ENCODE measurements at regions not wholly inside any gene's neighbourhood (a gene's known extent, or its start where the extent isn't known, plus 50 kb on each side); places are given as distances from the start of the nearest gene placed in this dataset.

DNA sequence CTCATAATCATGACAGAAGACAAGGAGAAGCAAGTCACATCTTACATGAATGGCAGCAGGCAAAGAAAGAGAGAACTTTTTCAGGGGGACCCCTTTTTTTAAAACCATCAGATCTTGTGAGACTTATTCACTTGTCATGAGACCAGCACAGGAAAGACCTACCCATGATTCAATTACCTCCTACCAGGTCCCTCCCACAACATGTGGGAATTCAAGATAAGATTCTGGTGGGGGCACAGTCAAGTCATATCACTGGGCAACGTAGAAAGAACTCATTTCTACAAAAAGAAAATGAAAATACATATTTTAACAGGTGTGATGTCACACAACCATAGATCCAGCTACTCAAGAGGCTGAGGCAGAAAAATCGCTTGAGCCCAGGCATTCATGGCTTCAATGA is 304.1 kb downstream of the IPMK start:
- H3K9me3 Mint-ChIP-seq = peaks cover 2% of the 10 kb centered on the region
- H3K27ac Mint-ChIP-seq = no peak overlapping the region
- H3K4me1 Mint-ChIP-seq = no peaks in the 10 kb centered on the region
- H3K27me3 Mint-ChIP-seq = no peaks in the 10 kb centered on the region
- H3K4me3 Mint-ChIP-seq = no peak overlapping the region
- ATAC-seq = no peak
- H3K36me3 Mint-ChIP-seq = no peaks in the 10 kb centered on the region

DNA sequence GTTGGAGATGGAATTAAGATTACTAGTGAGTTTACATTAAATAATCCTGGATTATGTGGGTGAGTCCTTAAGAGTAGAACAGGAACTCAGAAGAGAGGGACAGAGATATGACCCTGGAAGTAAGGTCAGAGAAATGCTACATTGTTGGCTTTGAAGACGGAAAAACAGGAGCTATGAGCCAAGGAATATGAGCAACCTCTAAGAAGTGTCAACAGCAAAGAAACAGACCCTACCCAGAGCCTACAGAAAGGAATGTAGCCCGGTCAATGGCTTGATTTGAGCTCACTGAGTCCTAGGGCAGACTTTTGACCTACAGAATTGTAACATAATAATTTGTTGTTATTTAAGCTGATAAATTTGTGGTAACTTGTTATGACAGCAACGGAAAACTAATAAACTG is 304.9 kb downstream of the IPMK start:
- H3K36me3 Mint-ChIP-seq = no peaks in the 10 kb centered on the region
- H3K9me3 Mint-ChIP-seq = peaks cover 2% of the 10 kb centered on the region
- H3K4me1 Mint-ChIP-seq = no peaks in the 10 kb centered on the region
- ATAC-seq = no peak
- H3K27ac Mint-ChIP-seq = no peak overlapping the region
- H3K27me3 Mint-ChIP-seq = no peaks in the 10 kb centered on the region
- no peak overlapping the region for H3K4me3 Mint-ChIP-seq

DNA sequence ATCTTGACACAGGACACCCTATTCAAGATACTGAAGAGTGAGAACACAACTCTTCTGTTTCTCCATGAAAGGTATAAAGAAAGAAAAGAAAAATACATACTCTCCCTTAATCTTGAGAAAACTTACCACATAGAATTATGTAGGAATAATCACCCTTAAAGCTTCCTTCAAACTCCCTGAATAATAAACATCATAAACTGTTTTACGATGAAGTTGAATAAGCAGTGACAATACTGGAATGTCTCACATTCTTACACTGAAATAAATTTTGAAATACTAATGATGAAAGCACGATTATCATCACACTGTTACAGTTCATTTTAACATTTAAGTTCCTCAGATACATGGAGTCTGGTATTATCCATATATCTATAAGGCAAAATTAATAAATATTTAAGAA is 306.2 kb downstream of the IPMK start:
- ATAC-seq = no peak
- no peak overlapping the region for H3K4me3 Mint-ChIP-seq
- H3K9me3 Mint-ChIP-seq = no peaks in the 10 kb centered on the region
- no peak overlapping the region for H3K27ac Mint-ChIP-seq
- H3K36me3 Mint-ChIP-seq = no peaks in the 10 kb centered on the region
- H3K27me3 Mint-ChIP-seq = no peaks in the 10 kb centered on the region
- H3K4me1 Mint-ChIP-seq = no peaks in the 10 kb centered on the region

DNA sequence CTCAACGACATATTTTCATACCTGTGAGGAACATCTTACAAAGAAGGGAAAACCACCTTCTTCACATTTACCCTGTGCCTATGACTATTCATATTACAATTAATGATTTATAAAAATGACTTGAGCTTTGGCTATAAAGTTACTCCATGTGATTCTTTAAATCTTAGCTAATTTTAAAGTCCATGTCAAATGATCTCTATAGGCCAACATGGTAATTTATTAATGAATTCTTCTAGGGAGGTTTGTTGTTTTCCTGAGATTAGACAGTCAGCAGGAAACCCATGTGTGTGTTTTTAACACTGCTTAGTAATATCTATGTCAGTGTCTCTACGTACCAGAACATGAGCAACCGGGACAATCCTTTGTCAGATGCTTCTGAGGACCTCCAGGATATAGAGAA is 307.3 kb downstream of the IPMK start:
- no peaks in the 10 kb centered on the region for H3K36me3 Mint-ChIP-seq
- no peaks in the 10 kb centered on the region for H3K4me1 Mint-ChIP-seq
- ATAC-seq = no peak
- H3K27ac Mint-ChIP-seq = no peak overlapping the region
- no peak overlapping the region for H3K4me3 Mint-ChIP-seq
- no peaks in the 10 kb centered on the region for H3K27me3 Mint-ChIP-seq
- no peaks in the 10 kb centered on the region for H3K9me3 Mint-ChIP-seq

DNA sequence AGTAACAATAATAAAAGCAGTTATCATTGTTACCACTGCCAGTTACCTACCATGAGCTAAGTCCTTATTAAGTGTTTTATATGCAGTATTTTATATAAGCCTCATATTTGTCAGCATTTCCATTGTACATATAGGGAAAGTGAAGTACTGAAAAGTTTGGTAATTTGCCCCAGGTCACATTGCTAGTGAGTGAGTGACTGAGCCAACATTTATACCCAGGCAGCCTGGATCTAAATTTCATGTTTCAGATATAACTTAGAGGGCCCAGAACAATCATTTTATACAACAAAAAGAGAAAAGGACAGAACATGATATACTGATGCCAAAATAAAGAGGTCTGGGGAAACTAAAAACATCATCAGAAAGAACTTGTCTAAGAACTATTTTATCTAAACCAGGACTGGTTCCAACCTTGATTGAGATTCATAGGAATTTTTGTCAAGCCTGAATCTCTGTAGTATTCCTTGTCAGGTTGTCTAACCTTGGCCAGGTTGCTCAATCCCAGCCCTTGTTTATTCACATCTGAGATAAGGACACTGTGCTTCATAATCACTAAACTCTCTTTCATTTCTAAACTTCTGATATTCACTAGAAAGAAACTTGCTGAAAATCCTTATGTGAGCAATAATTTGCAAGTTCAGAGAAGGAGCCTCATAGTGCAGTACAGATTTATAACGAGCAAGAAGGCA is 308.2 kb downstream of the IPMK start:
- H3K4me3 Mint-ChIP-seq = no peak overlapping the region
- no peaks in the 10 kb centered on the region for H3K4me1 Mint-ChIP-seq
- no peaks in the 10 kb centered on the region for H3K27me3 Mint-ChIP-seq
- no peak overlapping the region for H3K27ac Mint-ChIP-seq
- peaks cover 4% of the 10 kb centered on the region for H3K9me3 Mint-ChIP-seq
- no peaks in the 10 kb centered on the region for H3K36me3 Mint-ChIP-seq
- ATAC-seq = no peak

DNA sequence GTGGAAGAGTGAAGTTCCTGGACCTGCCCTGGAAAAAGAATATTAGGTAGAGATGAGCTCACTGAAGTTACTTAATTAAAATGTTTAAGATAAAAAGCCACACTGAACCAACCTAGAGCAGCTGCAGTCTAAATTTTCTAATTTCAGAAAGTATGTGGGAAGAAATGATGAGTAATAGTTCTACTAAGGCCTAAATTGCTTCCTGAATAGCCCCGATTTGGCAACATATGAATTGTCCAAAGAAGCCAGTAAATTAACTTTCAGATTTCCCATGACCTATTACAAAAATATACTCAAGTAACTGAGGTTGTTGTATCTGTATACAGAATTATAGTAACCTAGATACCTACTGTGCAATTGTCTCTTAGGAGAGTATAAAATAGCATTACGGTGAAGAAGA is 312.6 kb downstream of the IPMK start:
- Mint-ChIP-seq H3K9me3 (peaks cover 4% of the 10 kb centered on the region), H3K27me3 (no peaks in the 10 kb centered on the region), H3K4me3 (no peak overlapping the region), H3K36me3 (no peaks in the 10 kb centered on the region), H3K27ac (no peak overlapping the region), H3K4me1 (no peaks in the 10 kb centered on the region)
- ATAC-seq = no peak

DNA sequence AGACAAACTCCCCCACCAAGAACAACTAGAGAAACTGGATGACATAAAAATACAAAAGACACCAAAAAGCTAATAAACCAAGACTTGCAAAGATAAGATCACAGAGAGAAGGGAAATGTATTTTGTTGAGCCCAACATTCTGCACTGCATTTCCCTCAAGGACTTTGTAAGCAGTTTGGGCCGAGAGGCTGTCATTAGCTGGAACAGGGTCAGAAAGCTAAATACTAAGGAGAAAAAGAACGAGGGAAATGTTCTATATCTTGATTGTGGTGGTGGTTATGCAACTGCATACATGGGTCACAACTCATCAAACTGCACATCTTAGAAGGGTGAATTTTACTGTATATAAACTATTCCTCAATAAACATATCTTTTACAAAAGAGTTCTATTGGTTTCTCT is 315.0 kb downstream of the IPMK start:
- Mint-ChIP-seq H3K36me3 (no peaks in the 10 kb centered on the region), H3K27ac (no peak overlapping the region), H3K9me3 (peaks cover 4% of the 10 kb centered on the region), H3K27me3 (no peaks in the 10 kb centered on the region), H3K4me3 (no peak overlapping the region), H3K4me1 (no peaks in the 10 kb centered on the region)
- ATAC-seq = no peak

DNA sequence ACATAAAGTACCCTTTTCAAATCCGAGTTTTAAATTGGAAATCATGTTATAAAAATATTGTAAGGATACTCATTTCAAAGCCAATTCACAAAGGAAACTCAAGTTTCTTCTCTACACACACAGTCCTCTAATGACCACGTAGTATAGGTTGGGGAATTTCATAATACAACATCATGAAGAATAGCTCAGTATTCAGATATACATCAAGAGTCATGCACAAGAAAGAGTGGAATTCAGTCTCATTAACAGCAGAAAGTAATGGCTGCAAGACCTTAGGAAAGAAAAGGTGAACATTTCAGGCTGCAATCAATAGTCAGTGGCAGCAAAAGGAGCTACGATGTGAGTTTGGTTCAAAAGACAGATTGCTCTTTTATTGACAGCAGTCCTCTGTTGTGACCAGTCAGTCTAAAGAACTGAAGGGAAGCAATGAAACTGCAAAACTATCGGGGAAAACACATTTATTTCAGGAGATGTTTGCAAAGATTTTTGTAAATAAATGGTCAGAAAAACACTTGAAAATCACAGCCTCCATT is 317.2 kb downstream of the IPMK start:
- Mint-ChIP-seq H3K27ac (no peak overlapping the region), H3K9me3 (peaks cover 4% of the 10 kb centered on the region), H3K4me1 (no peaks in the 10 kb centered on the region), H3K4me3 (no peak overlapping the region), H3K27me3 (no peaks in the 10 kb centered on the region), H3K36me3 (no peaks in the 10 kb centered on the region)
- ATAC-seq = no peak

DNA sequence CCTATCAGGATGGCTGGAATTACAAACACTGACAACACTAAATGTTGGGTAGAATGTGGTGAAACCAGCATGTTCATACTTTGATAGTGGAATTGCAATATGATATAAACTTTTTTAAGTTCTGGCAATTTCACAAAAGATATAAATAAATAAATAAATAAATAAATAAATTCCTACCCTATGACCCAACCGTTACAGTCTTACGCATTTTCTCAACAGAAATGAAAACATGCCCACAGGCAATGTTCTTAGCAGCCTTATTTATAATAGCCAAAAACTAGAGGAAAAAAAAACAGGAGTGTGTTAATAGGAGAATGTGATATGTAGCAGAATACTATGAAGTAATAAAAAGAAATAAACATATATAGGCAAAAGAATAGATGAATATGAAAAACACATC is 318.9 kb downstream of the IPMK start:
- no peaks in the 10 kb centered on the region for H3K4me1 Mint-ChIP-seq
- no peak overlapping the region for H3K4me3 Mint-ChIP-seq

DNA sequence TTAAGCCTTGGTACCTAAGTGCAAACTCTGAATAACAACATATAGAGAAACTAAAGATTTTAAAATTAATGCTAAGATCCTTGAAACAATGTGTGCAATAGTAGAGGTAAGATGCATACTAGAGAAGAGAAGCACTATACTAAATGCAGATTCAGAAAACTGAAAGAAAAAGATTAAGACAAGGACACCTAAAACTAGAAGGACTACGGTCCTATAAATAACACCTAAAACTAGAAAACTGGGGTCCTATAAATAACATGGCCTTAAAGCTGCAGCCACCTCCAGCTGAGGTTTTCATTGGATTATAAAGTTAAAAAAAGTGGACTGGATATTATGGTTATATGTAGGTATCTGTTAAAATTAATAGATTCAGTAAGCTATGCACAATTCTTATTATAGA is 320.9 kb downstream of the IPMK start:
- no peaks in the 10 kb centered on the region for H3K36me3 Mint-ChIP-seq
- no peak overlapping the region for H3K27ac Mint-ChIP-seq
- H3K9me3 Mint-ChIP-seq = no peaks in the 10 kb centered on the region
- H3K4me1 Mint-ChIP-seq = no peaks in the 10 kb centered on the region
- H3K4me3 Mint-ChIP-seq = no peak overlapping the region
- H3K27me3 Mint-ChIP-seq = no peaks in the 10 kb centered on the region
- ATAC-seq = no peak

More for the DNA sequence above, 318.9 kb downstream of the IPMK start:
- H3K36me3 Mint-ChIP-seq = no peaks in the 10 kb centered on the region
- no peaks in the 10 kb centered on the region for H3K9me3 Mint-ChIP-seq
- H3K27me3 Mint-ChIP-seq = no peaks in the 10 kb centered on the region
- ATAC-seq = no peak
- no peak overlapping the region for H3K27ac Mint-ChIP-seq

DNA sequence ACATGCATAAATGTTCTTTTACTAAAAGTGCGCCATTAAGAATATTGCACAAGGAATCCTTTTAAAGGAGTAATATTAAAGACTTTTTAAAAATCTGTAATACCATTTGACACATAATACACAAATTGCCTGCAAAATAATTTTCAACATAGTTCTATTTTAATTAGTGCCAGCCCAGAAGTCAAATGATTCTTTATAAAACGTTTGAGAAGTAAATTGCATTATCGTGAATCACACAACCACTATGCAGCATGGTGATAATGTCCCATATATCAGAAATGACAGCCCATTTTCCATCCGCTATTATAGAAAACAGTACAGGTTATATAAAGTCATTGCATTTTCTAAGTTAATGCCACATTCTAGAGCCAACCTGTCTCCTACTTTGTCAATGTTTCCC is 324.0 kb downstream of the IPMK start:
- H3K4me1 Mint-ChIP-seq = no peaks in the 10 kb centered on the region

DNA sequence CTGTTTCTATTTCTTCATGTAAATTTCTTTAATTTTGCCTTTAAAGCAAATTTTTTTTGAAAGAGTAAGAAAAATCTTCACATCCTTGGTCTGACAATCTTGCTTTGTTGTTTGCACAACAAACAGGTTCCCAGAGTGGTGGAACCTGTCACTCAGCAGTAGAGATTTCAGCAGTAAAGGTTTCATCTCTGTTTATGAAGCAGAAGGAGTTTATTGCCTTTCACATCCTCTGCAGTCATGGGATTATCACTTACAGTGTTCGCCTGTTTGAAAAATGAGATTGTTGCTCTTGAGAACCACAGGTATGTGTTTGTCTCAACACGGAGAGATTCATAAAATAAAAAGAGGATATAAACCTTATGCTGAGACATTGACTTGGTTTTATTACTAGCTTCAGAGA is 342.6 kb downstream of the IPMK start:
- Mint-ChIP-seq H3K27me3 (no peaks in the 10 kb centered on the region), H3K4me1 (no peaks in the 10 kb centered on the region), H3K4me3 (no peak overlapping the region), H3K36me3 (no peaks in the 10 kb centered on the region), H3K27ac (no peak overlapping the region), H3K9me3 (peaks cover 5% of the 10 kb centered on the region)
- ATAC-seq = no peak

More for the DNA sequence above, 324.0 kb downstream of the IPMK start:
- no peak overlapping the region for H3K27ac Mint-ChIP-seq
- H3K4me3 Mint-ChIP-seq = no peak overlapping the region
- ATAC-seq = no peak
- H3K27me3 Mint-ChIP-seq = no peaks in the 10 kb centered on the region
- no peaks in the 10 kb centered on the region for H3K36me3 Mint-ChIP-seq
- no peaks in the 10 kb centered on the region for H3K9me3 Mint-ChIP-seq

DNA sequence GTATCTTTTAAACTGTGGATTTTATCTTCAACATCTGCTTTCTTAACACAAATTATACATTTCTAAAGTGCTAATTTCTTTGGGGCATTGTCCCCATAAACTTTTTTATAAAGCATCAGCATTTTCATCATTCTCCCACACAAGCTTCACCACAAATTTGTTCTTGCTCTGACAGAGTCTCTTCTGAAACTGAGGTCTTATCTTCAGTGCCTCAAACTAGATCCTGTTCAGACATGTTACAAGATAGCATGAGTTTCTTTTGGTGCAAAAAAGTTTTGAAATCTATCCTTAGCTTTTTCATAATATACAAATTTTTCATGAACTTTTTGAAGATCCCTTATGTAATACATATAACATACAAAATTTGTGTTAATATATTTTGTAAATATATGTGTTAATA is 346.6 kb downstream of the IPMK start:
- H3K4me1 Mint-ChIP-seq = no peaks in the 10 kb centered on the region
- no peaks in the 10 kb centered on the region for H3K9me3 Mint-ChIP-seq
- H3K27ac Mint-ChIP-seq = no peak overlapping the region
- ATAC-seq = no peak
- H3K4me3 Mint-ChIP-seq = no peak overlapping the region
- no peaks in the 10 kb centered on the region for H3K36me3 Mint-ChIP-seq
- H3K27me3 Mint-ChIP-seq = no peaks in the 10 kb centered on the region

DNA sequence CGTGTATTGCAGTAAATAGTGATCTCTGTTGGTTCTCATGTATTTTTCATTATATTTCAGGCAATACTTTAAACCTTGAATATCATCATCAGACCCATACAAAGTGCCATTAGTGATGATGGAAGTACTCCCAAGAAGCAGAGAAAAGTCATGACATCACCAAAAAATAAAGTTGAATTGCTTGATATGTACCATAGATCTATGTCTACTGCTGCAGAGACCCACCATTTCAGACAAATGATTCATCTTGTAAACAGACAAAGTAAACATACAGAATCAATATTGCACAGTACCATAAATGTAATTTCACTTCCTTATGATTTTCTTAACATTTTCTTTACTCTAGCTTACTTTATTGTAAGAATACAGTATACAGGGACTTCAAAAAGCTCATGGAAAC is 347.8 kb downstream of the IPMK start:
- ATAC-seq = no peak
- no peak overlapping the region for H3K27ac Mint-ChIP-seq
- H3K36me3 Mint-ChIP-seq = no peaks in the 10 kb centered on the region
- no peaks in the 10 kb centered on the region for H3K4me1 Mint-ChIP-seq
- no peaks in the 10 kb centered on the region for H3K9me3 Mint-ChIP-seq
- no peaks in the 10 kb centered on the region for H3K27me3 Mint-ChIP-seq
- no peak overlapping the region for H3K4me3 Mint-ChIP-seq

DNA sequence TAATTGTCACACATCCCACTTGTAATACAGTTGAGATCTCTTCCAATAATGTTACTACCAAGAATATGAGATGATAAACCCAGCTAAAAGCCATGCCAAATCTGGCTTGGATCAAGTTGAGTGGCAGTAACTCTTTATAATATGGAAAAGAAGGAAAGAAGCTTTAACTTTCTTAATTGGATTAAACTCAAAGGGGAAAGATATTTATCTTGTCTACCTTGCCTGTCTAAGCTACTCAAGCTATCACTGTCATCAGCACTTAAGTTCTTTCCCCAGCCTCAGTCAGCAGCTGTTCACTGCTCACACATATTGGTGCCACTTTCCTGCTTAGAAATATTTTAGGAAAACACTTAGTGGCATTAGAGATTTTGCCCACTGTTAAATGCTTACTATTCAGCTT is 350.7 kb downstream of the IPMK start:
- Mint-ChIP-seq H3K27me3 (no peaks in the 10 kb centered on the region), H3K36me3 (no peaks in the 10 kb centered on the region), H3K4me3 (no peak overlapping the region), H3K4me1 (no peaks in the 10 kb centered on the region), H3K9me3 (no peaks in the 10 kb centered on the region), H3K27ac (no peak overlapping the region)
- ATAC-seq = no peak

DNA sequence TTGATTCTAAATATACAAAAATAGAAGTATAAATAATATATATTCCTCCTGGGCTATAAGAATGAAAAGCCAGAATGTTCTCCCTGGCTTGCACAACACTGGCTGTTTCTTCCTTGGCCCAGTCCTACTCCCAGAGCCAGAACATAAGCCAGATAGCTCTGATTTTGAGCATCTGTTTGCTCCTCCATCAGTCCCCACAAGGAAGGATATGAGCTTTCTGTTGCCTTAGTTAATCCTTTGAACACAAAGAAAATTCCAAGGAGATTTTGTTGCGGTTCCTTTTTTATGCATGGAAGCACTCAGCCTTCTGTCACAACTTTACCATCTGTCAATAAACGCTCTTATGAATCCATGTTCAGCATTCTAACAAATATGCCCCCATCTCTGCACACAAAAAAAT is 361.8 kb downstream of the IPMK start:
- Mint-ChIP-seq H3K4me1 (no peaks in the 10 kb centered on the region), H3K27ac (no peak overlapping the region), H3K4me3 (no peak overlapping the region), H3K9me3 (no peaks in the 10 kb centered on the region), H3K36me3 (no peaks in the 10 kb centered on the region), H3K27me3 (no peaks in the 10 kb centered on the region)
- no peak for ATAC-seq

DNA sequence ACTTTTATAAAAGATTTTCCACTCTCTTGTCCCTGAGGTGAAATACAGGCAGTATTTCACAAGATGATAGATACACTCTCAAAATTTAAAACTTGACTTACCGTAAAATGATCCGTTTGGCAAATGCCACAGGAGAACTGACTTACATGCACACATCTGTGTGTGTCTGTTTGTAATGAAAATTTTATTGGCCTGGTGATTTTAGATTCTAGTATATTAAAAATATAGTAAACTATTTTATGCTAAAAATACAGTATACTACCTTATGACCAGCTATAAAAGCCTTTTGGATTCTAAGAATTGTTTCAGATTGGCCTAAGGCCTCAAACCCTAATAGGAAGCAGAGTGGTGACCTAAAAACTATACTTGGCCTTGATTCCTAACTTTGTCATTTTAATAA is 362.7 kb downstream of the IPMK start:
- Mint-ChIP-seq H3K9me3 (no peaks in the 10 kb centered on the region), H3K4me1 (no peaks in the 10 kb centered on the region), H3K36me3 (no peaks in the 10 kb centered on the region), H3K27me3 (no peaks in the 10 kb centered on the region), H3K4me3 (no peak overlapping the region), H3K27ac (no peak overlapping the region)
- no peak for ATAC-seq

Measured in stimulated activated memory B cell treated with anti-CD40 and anti-IgM and Interleukin-4, amounts not matched to agents 10 μg/mL and 1 μg/mL and 100 μg/mL, for 72 hours (primary cell).